IMR-90 (cell line): ENCODE measurements at regions not wholly inside any gene's neighbourhood (a gene's known extent, or its start where the extent isn't known, plus 50 kb on each side); places are given as distances from the start of the nearest gene placed in this dataset.

Experiments used
- ATAC-seq: fragments of 200-7000 bp; cut with Tn5 transposase; 2 replicates; pipeline ENCODE4 v1.9.1; 2020; ENCODE audit warnings: low read depth, mild to moderate bottlenecking, moderate library complexity
- BruUV-seq: library from RNA; stranded (reverse); fragments of 400-500 nt; replicated peaks from 2 replicates; lab custom pipeline; 2021; lab: Mats Ljungman, UMichigan
- CTCF ChIA-PET: fragments of 300-600 bp; formaldehyde crosslinking; extraction: SDS; loops from one replicate; lab custom pipeline; 2021; ENCODE audit warnings: antibody characterized with exemption; lab: Yijun Ruan, JAX
- POLR2A ChIA-PET: fragments of 300-600 bp; sonication (Branson Sonifier 250); formaldehyde crosslinking; loops from one replicate; lab custom pipeline; 2022; ENCODE audit warnings: antibody characterized with exemption; ENCODE audit not compliant: unreplicated experiment; lab: Charles Lee
- DNase-seq: peaks from one replicate; pipeline ENCODE4 v3.0.0; 2013
- H2AFZ ChIP-seq: replicated peaks from 2 replicates; pipeline ENCODE3; 2013; ENCODE audit warnings: low read length, mild to moderate bottlenecking; ENCODE audit not compliant: poor library complexity
- H2AK5ac ChIP-seq: 2 replicates; pipeline ENCODE4 v1.6.1; 2013; ENCODE audit warnings: low read depth, low read length, inconsistent platforms
- H2AK9ac ChIP-seq: replicated peaks from 2 replicates; pipeline ENCODE3; 2013; ENCODE audit warnings: mild to moderate bottlenecking, low read depth, low read length, moderate library complexity; ENCODE audit not compliant: poor library complexity
- H2BK120ac ChIP-seq: 2 replicates; pipeline ENCODE4 v1.6.1; 2013; ENCODE audit warnings: low read depth, low read length, inconsistent platforms
- H2BK15ac ChIP-seq: 3 replicates; pipeline ENCODE4 v1.6.1; 2013; ENCODE audit warnings: low read depth, low read length, inconsistent platforms
- H2BK20ac ChIP-seq: 2 replicates; pipeline ENCODE4 v1.6.1; 2013; ENCODE audit warnings: low read depth, mild to moderate bottlenecking, inconsistent platforms, low read length, moderate library complexity
- H2BK5ac ChIP-seq: 2 replicates; pipeline ENCODE4 v1.6.1; 2013; ENCODE audit warnings: mild to moderate bottlenecking, low read depth, low read length, inconsistent platforms; ENCODE audit not compliant: poor library complexity, severe bottlenecking
- H3K14ac ChIP-seq: replicated peaks from 2 replicates; pipeline ENCODE4 v1.6.1; 2013; ENCODE audit warnings: low read depth, low read length, inconsistent platforms
- H3K18ac ChIP-seq: 2 replicates; pipeline ENCODE4 v1.6.1; 2013; ENCODE audit warnings: low read depth, low read length, control low read depth
- H3K23ac ChIP-seq: 2 replicates; pipeline ENCODE4 v1.6.1; 2013; ENCODE audit warnings: low read depth, low read length, inconsistent platforms
- H3K27ac ChIP-seq: 2 replicates; pipeline ENCODE4 v1.5.1; 2013; ENCODE audit warnings: mild to moderate bottlenecking, control low read depth, low read length; ENCODE audit not compliant: insufficient read depth
- H3K27me3 ChIP-seq: 2 replicates; pipeline ENCODE4 v1.6.1; 2013; ENCODE audit warnings: low read length; ENCODE audit not compliant: control insufficient read depth, insufficient read depth
- H3K36me3 ChIP-seq: 2 replicates; pipeline ENCODE4 v1.6.1; 2013; ENCODE audit warnings: low read length, mixed read lengths; ENCODE audit not compliant: control insufficient read depth, insufficient read depth
- H3K4ac ChIP-seq: 2 replicates; pipeline ENCODE4 v1.6.1; 2013; ENCODE audit warnings: low read depth, low read length, inconsistent platforms
- H3K4me1 ChIP-seq: 2 replicates; pipeline ENCODE4 v1.6.1; 2013; ENCODE audit warnings: low read length, mixed read lengths; ENCODE audit not compliant: control insufficient read depth, insufficient read depth
- H3K4me2 ChIP-seq: 2 replicates; pipeline ENCODE4 v1.6.1; 2013; ENCODE audit warnings: low read depth, mild to moderate bottlenecking, control low read depth, low read length, moderate library complexity
- H3K4me3 ChIP-seq: 2 replicates; pipeline ENCODE4 v1.5.1; 2013; ENCODE audit warnings: low read depth, mild to moderate bottlenecking, control low read depth, low read length, moderate library complexity; ENCODE audit not compliant: insufficient read depth
- H3K56ac ChIP-seq: 2 replicates; pipeline ENCODE4 v1.6.1; 2013; ENCODE audit warnings: low read length, inconsistent platforms; ENCODE audit not compliant: insufficient read depth; ENCODE audit errors: extremely low read depth
- H3K79me1 ChIP-seq, 2 experiments: 2 replicates each; pipeline ENCODE4 v1.6.1; 2013; ENCODE audit warnings: low read length in 2 of 2, inconsistent platforms in 1 of 2, low read depth in 1 of 2
- H3K9ac ChIP-seq: 2 replicates; pipeline ENCODE4 v1.6.1; 2013; ENCODE audit warnings: low read depth, low read length, control low read depth
- H3K9me1 ChIP-seq: 2 replicates; pipeline ENCODE4 v1.6.1; 2013; ENCODE audit warnings: low read length, inconsistent platforms; ENCODE audit not compliant: insufficient read depth
- H3K9me3 ChIP-seq: 2 replicates; pipeline ENCODE4 v1.6.1; 2013; ENCODE audit warnings: low read length; ENCODE audit not compliant: control insufficient read depth, insufficient read depth
- H4K20me1 ChIP-seq: 2 replicates; pipeline ENCODE4 v1.6.1; 2013; ENCODE audit warnings: low read length, inconsistent platforms; ENCODE audit not compliant: insufficient read depth
- H4K5ac ChIP-seq: 2 replicates; pipeline ENCODE4 v1.6.1; 2013; ENCODE audit warnings: mild to moderate bottlenecking, low read depth, low read length, control low read depth
- H4K8ac ChIP-seq, 2 experiments: 2 replicates each; pipeline ENCODE4 v1.6.1; 2013; ENCODE audit warnings: low read depth in 2 of 2, low read length in 2 of 2, control low read depth in 1 of 2, inconsistent platforms in 1 of 2
- H4K91ac ChIP-seq: 2 replicates; pipeline ENCODE4 v1.6.1; 2013; ENCODE audit warnings: low read depth, low read length, inconsistent platforms; ENCODE audit not compliant: insufficient read depth
- POLR2A ChIP-seq: IDR thresholded peaks from 2 replicates; pipeline ENCODE4 v1.6.1; 2012; ENCODE audit warnings: mild to moderate bottlenecking, low read depth, low read length
- WGBS, 2 experiments: methylation state at CpG; one replicate each; pipeline versions ENCODE4 v1.1.5 to v1.1.7; 2013; ENCODE audit warnings: missing lambda C conversion rate in 2 of 2; ENCODE audit not compliant: insufficient read length in 1 of 2; ENCODE audit errors: extremely low coverage in 2 of 2; 5-methylcytosine and 5-hydroxymethylcytosine counted together
- dilution Hi-C: fragments of 300-500 bp; cut with HindIII; formaldehyde crosslinking; loops from one replicate; pipeline ENCODE4 v1.14.3; 2018; ENCODE audit warnings: low sequenced_read_pairs; ENCODE audit not compliant: unreplicated experiment
- in situ Hi-C: fragments of 300-500 bp; cut with MboI; formaldehyde crosslinking; loops from 3 replicates; pipeline ENCODE4 v1.14.3; 2019; ENCODE audit warnings: low sequenced_read_pairs, inconsistent platforms, mixed read lengths
- intact Hi-C: fragments of 100-400 bp; cut with micrococcal nuclease; formaldehyde crosslinking; loops from 2 replicates; pipeline ENCODE4 v1.10.0; 2022
- TF ChIP-seq, protein P1 (sequence below): fragments of 150-350 bp; IDR thresholded peaks from 2 replicates; pipeline ENCODE4 v1.6.1; 2017; ENCODE audit warnings: mild to moderate bottlenecking, antibody characterized with exemption, low read length, low read depth

- Histone ChIP-seq H3K9me1 (no peaks in the 10 kb centered on the region), H3K18ac (no peak overlapping the region), H2AK9ac (no peak overlapping the region), H3K9me3 (no peaks in the 10 kb centered on the region), H2AFZ (no peak overlapping the region), H4K91ac (no peak overlapping the region), H3K79me1 (no peaks in the 10 kb centered on the region), H2BK120ac (no peak overlapping the region), H3K4me3 (no peak overlapping the region), H2BK20ac (no peak overlapping the region), H3K4me2 (no peak overlapping the region), H3K14ac (no peak overlapping the region), H3K27ac (no peak overlapping the region), H2BK5ac (no peak overlapping the region), H4K8ac (no peak overlapping the region), H3K4me1 (no peaks in the 10 kb centered on the region), H3K27me3 (no peaks in the 10 kb centered on the region), H3K56ac (no peak overlapping the region), H3K36me3 (no peaks in the 10 kb centered on the region), H3K23ac (no peak overlapping the region), H3K4ac (no peak overlapping the region), H4K20me1 (no peaks in the 10 kb centered on the region), H3K9ac (no peak overlapping the region), H4K5ac (no peak overlapping the region), H2AK5ac (no peak overlapping the region), H2BK15ac (no peak overlapping the region)
- in situ Hi-C loops (no loop called here), dilution Hi-C loops (no loop called here), intact Hi-C loops (no loop called here)
- CTCF ChIA-PET: no interaction called here
- DNase-seq (no peak), ATAC-seq (no peak)
- WGBS, 2 experiments: no CpG with 5 or more reads among the region's 1 CpG
- BruUV-seq: no TSS peak
- POLR2A ChIA-PET: no interaction called here
- TF ChIP-seq, protein P1, sequence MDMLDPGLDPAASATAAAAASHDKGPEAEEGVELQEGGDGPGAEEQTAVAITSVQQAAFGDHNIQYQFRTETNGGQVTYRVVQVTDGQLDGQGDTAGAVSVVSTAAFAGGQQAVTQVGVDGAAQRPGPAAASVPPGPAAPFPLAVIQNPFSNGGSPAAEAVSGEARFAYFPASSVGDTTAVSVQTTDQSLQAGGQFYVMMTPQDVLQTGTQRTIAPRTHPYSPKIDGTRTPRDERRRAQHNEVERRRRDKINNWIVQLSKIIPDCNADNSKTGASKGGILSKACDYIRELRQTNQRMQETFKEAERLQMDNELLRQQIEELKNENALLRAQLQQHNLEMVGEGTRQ: no peak
- TF ChIP-seq POLR2A: no peak
Measured at GRCh38 chr5:158120760-158121159, 261.8 kb upstream of the CLINT1 start.
